Osteoblast (primary cell): ENCODE measurements at regions not wholly inside any gene's neighbourhood (a gene's known extent, or its start where the extent isn't known, plus 50 kb on each side); places are given as distances from the start of the nearest gene placed in this dataset.

Source experiments
- DNase-seq: peaks from one replicate; pipeline ENCODE4 v3.0.0; 2011; ENCODE audit warnings: low spot score, mixed read lengths; ENCODE audit not compliant: insufficient read length; ENCODE audit errors: missing footprints
- H2AFZ ChIP-seq: 2 replicates; pipeline ENCODE4 v1.6.0; 2011; ENCODE audit warnings: mild to moderate bottlenecking, low read length
- H3K27ac ChIP-seq: 2 replicates; pipeline ENCODE4 v1.5.1; 2011; ENCODE audit warnings: mild to moderate bottlenecking, low read depth, low read length, moderate library complexity
- H3K27me3 ChIP-seq: 2 replicates; pipeline ENCODE4 v1.6.0; 2012; ENCODE audit warnings: mild to moderate bottlenecking, control low read depth, inconsistent platforms, low read length, moderate library complexity; ENCODE audit not compliant: insufficient read depth
- H3K36me3 ChIP-seq: 2 replicates; pipeline ENCODE4 v1.5.1; 2011; ENCODE audit warnings: mild to moderate bottlenecking, low read length, control low read depth, moderate library complexity; ENCODE audit not compliant: insufficient read depth
- H3K4me1 ChIP-seq: 2 replicates; pipeline ENCODE4 v1.5.1; 2011; ENCODE audit warnings: mild to moderate bottlenecking, low read length, control low read depth, moderate library complexity; ENCODE audit not compliant: insufficient read depth
- H3K4me2 ChIP-seq: 2 replicates; pipeline ENCODE4 v1.6.0; 2011; ENCODE audit warnings: mild to moderate bottlenecking, low read length; ENCODE audit not compliant: insufficient read depth
- H3K4me3 ChIP-seq: fragments of 200-600 bp; sonication (generic); 3 replicates; pipeline ENCODE4 v1.5.1; 2012; ENCODE audit warnings: mild to moderate bottlenecking, low read length, inconsistent platforms; ENCODE audit not compliant: insufficient read depth
- H3K79me2 ChIP-seq: 2 replicates; pipeline ENCODE4 v1.6.0; 2012; ENCODE audit warnings: mild to moderate bottlenecking, low read length, control low read depth, inconsistent platforms; ENCODE audit not compliant: insufficient read depth
- H3K9me3 ChIP-seq: 2 replicates; pipeline ENCODE4 v1.5.1; 2011; ENCODE audit warnings: low read depth, low read length, control low read depth
- H4K20me1 ChIP-seq: 2 replicates; pipeline ENCODE4 v1.6.0; 2012; ENCODE audit warnings: mild to moderate bottlenecking, low read length, control low read depth; ENCODE audit not compliant: insufficient read depth
- CTCF ChIP-seq: IDR thresholded peaks from 2 replicates; pipeline ENCODE4 v1.5.1; 2011; ENCODE audit warnings: mild to moderate bottlenecking, low read depth, low read length, moderate library complexity; ENCODE audit errors: extremely low read depth

GRCh38 chr2:208545403-208546042 is 138.9 kb downstream of the PTH2R start:
- H3K4me3 ChIP-seq, result no peak overlapping the region
- no peak overlapping the region for H3K27ac ChIP-seq
- no peaks in the 10 kb centered on the region for H3K79me2 ChIP-seq
- H3K36me3 ChIP-seq, result no peaks in the 10 kb centered on the region
- no peak overlapping the region for H2AFZ ChIP-seq
- H3K27me3 ChIP-seq, result no peaks in the 10 kb centered on the region
- H3K4me2 ChIP-seq, result no peak overlapping the region
- no peaks in the 10 kb centered on the region for H3K9me3 ChIP-seq
- no peaks in the 10 kb centered on the region for H4K20me1 ChIP-seq
- no peak for DNase-seq
- H3K4me1 ChIP-seq, result no peaks in the 10 kb centered on the region
- TF ChIP-seq CTCF, result no peak

- Histone ChIP-seq H3K9me3 (no peaks in the 10 kb centered on the region), H4K20me1 (no peaks in the 10 kb centered on the region), H3K79me2 (no peaks in the 10 kb centered on the region), H3K4me3 (no peak overlapping the region), H3K27ac (no peak overlapping the region), H3K36me3 (no peaks in the 10 kb centered on the region), H2AFZ (no peak overlapping the region), H3K4me1 (no peaks in the 10 kb centered on the region), H3K4me2 (no peak overlapping the region), H3K27me3 (no peaks in the 10 kb centered on the region)
- no peak for TF ChIP-seq CTCF
- no peak for DNase-seq
These were observed 139.5 kb downstream of the PTH2R start for GRCh38 chr2:208546107-208546506.

DNA sequence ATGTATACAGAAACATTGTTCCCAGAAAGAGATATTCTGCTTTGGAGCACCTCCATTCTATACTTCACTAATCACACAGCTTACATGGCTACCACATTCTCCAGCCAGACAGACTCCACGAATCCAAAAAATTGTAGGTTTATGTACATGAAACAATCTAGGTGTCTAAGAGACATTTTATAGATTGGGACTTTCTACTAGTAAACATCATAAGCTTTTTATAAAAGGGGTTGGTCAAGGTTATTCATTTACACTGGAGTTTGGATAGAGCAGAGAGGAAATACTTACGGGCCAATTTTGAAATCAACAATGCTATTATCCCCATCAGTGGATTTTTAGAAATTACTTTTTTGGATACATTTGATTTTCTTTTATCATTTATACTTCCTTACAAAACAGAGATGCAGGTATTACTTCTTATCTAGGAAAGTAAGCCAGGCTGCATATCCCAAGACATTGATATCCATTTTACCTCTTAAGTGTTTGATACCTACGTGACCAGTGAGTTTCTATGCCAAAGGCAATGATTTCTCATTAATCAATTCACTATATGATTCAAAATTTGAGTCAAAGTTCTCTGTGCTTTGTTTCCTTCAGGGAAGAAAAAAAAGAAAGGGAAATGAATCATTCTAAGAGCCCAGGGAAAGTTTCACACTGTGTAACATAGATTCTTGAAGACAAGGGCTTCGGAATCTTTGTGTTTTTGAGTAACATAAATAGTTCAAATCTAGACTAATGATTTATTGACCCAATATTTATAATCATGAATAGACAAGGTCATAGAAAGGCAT is 140.5 kb downstream of the PTH2R start:
- H3K4me2 ChIP-seq, result no peak overlapping the region
- no peak overlapping the region for H3K27ac ChIP-seq
- H3K27me3 ChIP-seq, result no peaks in the 10 kb centered on the region
- TF ChIP-seq CTCF, result no peak
- no peaks in the 10 kb centered on the region for H4K20me1 ChIP-seq
- H3K9me3 ChIP-seq, result no peaks in the 10 kb centered on the region
- no peaks in the 10 kb centered on the region for H3K4me1 ChIP-seq
- H3K4me3 ChIP-seq, result no peak overlapping the region
- no peaks in the 10 kb centered on the region for H3K79me2 ChIP-seq
- H3K36me3 ChIP-seq, result no peaks in the 10 kb centered on the region
- H2AFZ ChIP-seq, result no peak overlapping the region
- no peak for DNase-seq

GRCh38 chr2:208548700-208549099 is 142.1 kb downstream of the PTH2R start:
- Histone ChIP-seq H3K4me1 (no peaks in the 10 kb centered on the region), H3K79me2 (no peaks in the 10 kb centered on the region), H3K4me2 (no peak overlapping the region), H4K20me1 (no peaks in the 10 kb centered on the region), H3K27ac (no peak overlapping the region), H3K4me3 (no peak overlapping the region), H2AFZ (no peak overlapping the region), H3K27me3 (no peaks in the 10 kb centered on the region), H3K9me3 (no peaks in the 10 kb centered on the region), H3K36me3 (no peaks in the 10 kb centered on the region)
- TF ChIP-seq CTCF, result no peak
- no peak for DNase-seq
